ENCODE measurements at regions not wholly inside any gene's neighbourhood (a gene's known extent, or its start where the extent isn't known, plus 50 kb on each side); places are given as distances from the start of the nearest gene placed in this dataset.

- Histone ChIP-seq H3K27ac (no peak overlapping the region), H3K4me1 (ENCODE audit: insufficient read depth) (no peaks in the 10 kb centered on the region), H3K4me3 (no peak overlapping the region), H3K36me3 (no peaks in the 10 kb centered on the region), H3K9me3 (no peaks in the 10 kb centered on the region), H3K27me3 (no peaks in the 10 kb centered on the region)
- TF ChIP-seq CTCF (IDR thresholded peaks at IDR 0.05): no peak
- TF ChIP-seq EP300 (IDR thresholded peaks at IDR 0.05): no peak
- no peak for TF ChIP-seq POLR2A (IDR thresholded peaks at IDR 0.05)
- DNase-seq: no peak
- WGBS, 3 donors: 79 to 85% (median 79%) methylated on average over 3 of the region's 3 CpGs
- intact Hi-C loops (cut with DNase I): no loop called here
Measured at GRCh38 chr12:5295151-5295550, 136.8 kb upstream of the NTF3 start.

GRCh38 chr12:5295996-5296395 is 135.9 kb upstream of the NTF3 start:
- TF ChIP-seq POLR2A (IDR thresholded peaks at IDR 0.05) (no peak), EP300 (IDR thresholded peaks at IDR 0.05) (no peak), CTCF (IDR thresholded peaks at IDR 0.05) (no peak)
- no peaks in the 10 kb centered on the region for H3K36me3 ChIP-seq
- 53 to 65% (median 60%) methylated on average over 2 of the region's 2 CpGs for WGBS, 3 donors
- H3K27me3 ChIP-seq: no peaks in the 10 kb centered on the region
- H3K4me3 ChIP-seq: no peak overlapping the region
- H3K9me3 ChIP-seq: no peaks in the 10 kb centered on the region
- H3K4me1 ChIP-seq (ENCODE audit: insufficient read depth): no peaks in the 10 kb centered on the region
- intact Hi-C loops (cut with DNase I): no loop called here
- no peak overlapping the region for H3K27ac ChIP-seq
- DNase-seq: no peak

GRCh38 chr12:5301539-5301938 is 130.4 kb upstream of the NTF3 start:
- Histone ChIP-seq H3K27ac (no peak overlapping the region), H3K9me3 (no peaks in the 10 kb centered on the region), H3K36me3 (no peaks in the 10 kb centered on the region), H3K4me3 (no peak overlapping the region), H3K27me3 (no peaks in the 10 kb centered on the region), H3K4me1 (ENCODE audit: insufficient read depth) (no peaks in the 10 kb centered on the region)
- DNase-seq: no peak
- TF ChIP-seq EP300 (IDR thresholded peaks at IDR 0.05) (no peak), CTCF (IDR thresholded peaks at IDR 0.05) (no peak), POLR2A (IDR thresholded peaks at IDR 0.05) (no peak)
- intact Hi-C loops (cut with DNase I): no loop called here

- no peaks in the 10 kb centered on the region for H3K36me3 ChIP-seq
- no peaks in the 10 kb centered on the region for H3K9me3 ChIP-seq
- no peaks in the 10 kb centered on the region for H3K4me1 ChIP-seq (ENCODE audit: insufficient read depth)
- no peak for TF ChIP-seq EP300 (IDR thresholded peaks at IDR 0.05)
- no peak for TF ChIP-seq POLR2A (IDR thresholded peaks at IDR 0.05)
- TF ChIP-seq CTCF (IDR thresholded peaks at IDR 0.05): no peak
- 73 to 77% (median 74%) methylated on average over 7 of the region's 7 CpGs for WGBS, 3 donors
- no peak for DNase-seq
- H3K4me3 ChIP-seq: no peak overlapping the region
- intact Hi-C loops (cut with DNase I): no loop called here
- no peaks in the 10 kb centered on the region for H3K27me3 ChIP-seq
- H3K27ac ChIP-seq: no peak overlapping the region
Measured at GRCh38 chr12:5305425-5305824, 126.5 kb upstream of the NTF3 start.

Data from ovary (tissue), 7 donors.